ENCODE measurements at regions not wholly inside any gene's neighbourhood (a gene's known extent, or its start where the extent isn't known, plus 50 kb on each side); places are given as distances from the start of the nearest gene placed in this dataset.

- TF ChIP-seq CTCF (IDR thresholded peaks at IDR 0.05) = no peak
- no peak overlapping the region for H3K27ac ChIP-seq
- no peaks in the 10 kb centered on the region for H3K4me1 ChIP-seq
- no peak overlapping the region for H3K4me3 ChIP-seq
- H3K9me3 ChIP-seq = peaks cover 0 to 13% of the 10 kb centered on the region in 2 donors
- no peak for DNase-seq (ENCODE audit: low spot score)
- H3K27me3 ChIP-seq = no peaks in the 10 kb centered on the region
- H3K36me3 ChIP-seq = no peaks in the 10 kb centered on the region
Observed at GRCh38 chr22:49524362-49524761, 303.3 kb downstream of the BRD1 start.

- TF ChIP-seq CTCF (IDR thresholded peaks at IDR 0.05) = no peak
- no peaks in the 10 kb centered on the region for H3K27me3 ChIP-seq
- no peak overlapping the region for H3K27ac ChIP-seq
- H3K9me3 ChIP-seq = peaks cover 0 to 13% of the 10 kb centered on the region in 2 donors
- H3K4me3 ChIP-seq = no peak overlapping the region
- H3K36me3 ChIP-seq = no peaks in the 10 kb centered on the region
- DNase-seq (ENCODE audit: low spot score) = no peak
- no peaks in the 10 kb centered on the region for H3K4me1 ChIP-seq
Observed at GRCh38 chr22:49523374-49524008, 304.2 kb downstream of the BRD1 start.

GRCh38 chr22:49522582-49523373, 304.9 kb downstream of the BRD1 start:
- no peaks in the 10 kb centered on the region for H3K36me3 ChIP-seq
- no peak for TF ChIP-seq CTCF (IDR thresholded peaks at IDR 0.05)
- no peak overlapping the region for H3K27ac ChIP-seq
- H3K27me3 ChIP-seq = no peaks in the 10 kb centered on the region
- DNase-seq (ENCODE audit: low spot score) = no peak
- H3K4me3 ChIP-seq = no peak overlapping the region
- peaks cover 0 to 13% of the 10 kb centered on the region in 2 donors for H3K9me3 ChIP-seq
- H3K4me1 ChIP-seq = no peaks in the 10 kb centered on the region

- peaks cover 0 to 13% of the 10 kb centered on the region in 2 donors for H3K9me3 ChIP-seq
- H3K27me3 ChIP-seq = no peaks in the 10 kb centered on the region
- DNase-seq (ENCODE audit: low spot score) = no peak
- H3K4me3 ChIP-seq = no peak overlapping the region
- H3K4me1 ChIP-seq = peaks cover 0 to 4% of the 10 kb centered on the region in 2 donors
- H3K36me3 ChIP-seq = no peaks in the 10 kb centered on the region
- H3K27ac ChIP-seq = no peak overlapping the region
- TF ChIP-seq CTCF (IDR thresholded peaks at IDR 0.05) = no peak
Observed at GRCh38 chr22:49521787-49522224, 305.9 kb downstream of the BRD1 start.

GRCh38 chr22:49519117-49519737, 308.4 kb downstream of the BRD1 start:
- TF ChIP-seq CTCF (IDR thresholded peaks at IDR 0.05) = no peak
- H3K9me3 ChIP-seq = peaks cover 0 to 13% of the 10 kb centered on the region in 2 donors
- DNase-seq (ENCODE audit: low spot score) = no peak
- H3K27ac ChIP-seq = no peak overlapping the region
- no peaks in the 10 kb centered on the region for H3K27me3 ChIP-seq
- H3K4me3 ChIP-seq = no peak overlapping the region
- no peaks in the 10 kb centered on the region for H3K36me3 ChIP-seq
- H3K4me1 ChIP-seq = peaks cover 0 to 10% of the 10 kb centered on the region in 2 donors

Measured in right atrium auricular region (tissue), 2 donors.